ENCODE measurements at regions not wholly inside any gene's neighbourhood (a gene's known extent, or its start where the extent isn't known, plus 50 kb on each side); places are given as distances from the start of the nearest gene placed in this dataset.

DNA sequence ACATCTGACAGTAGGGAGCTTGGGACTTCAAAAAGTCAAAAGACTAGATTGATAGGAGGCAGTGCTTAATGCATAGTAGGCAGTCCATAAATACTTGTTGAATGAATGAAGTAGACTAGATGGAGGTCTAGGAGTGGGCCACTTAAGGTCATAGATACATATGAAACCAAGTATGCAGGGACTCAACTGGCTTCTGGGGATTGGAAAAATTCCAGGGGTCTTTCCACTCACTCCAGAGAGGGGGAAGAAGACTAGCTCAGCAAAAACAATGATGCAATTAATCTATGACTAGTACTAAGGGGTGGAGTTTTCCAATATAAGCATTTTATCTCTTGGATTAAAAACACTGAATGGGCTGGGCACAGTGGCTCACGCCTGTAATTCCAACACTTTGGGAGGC lies 298.3 kb upstream of the XYLT1 start:
- DNase-seq = no peak
- WGBS, 5 donors = 83 to 96% (median 89%) methylated on average over 1 of the region's 1 CpG
- TF ChIP-seq, protein P1, sequence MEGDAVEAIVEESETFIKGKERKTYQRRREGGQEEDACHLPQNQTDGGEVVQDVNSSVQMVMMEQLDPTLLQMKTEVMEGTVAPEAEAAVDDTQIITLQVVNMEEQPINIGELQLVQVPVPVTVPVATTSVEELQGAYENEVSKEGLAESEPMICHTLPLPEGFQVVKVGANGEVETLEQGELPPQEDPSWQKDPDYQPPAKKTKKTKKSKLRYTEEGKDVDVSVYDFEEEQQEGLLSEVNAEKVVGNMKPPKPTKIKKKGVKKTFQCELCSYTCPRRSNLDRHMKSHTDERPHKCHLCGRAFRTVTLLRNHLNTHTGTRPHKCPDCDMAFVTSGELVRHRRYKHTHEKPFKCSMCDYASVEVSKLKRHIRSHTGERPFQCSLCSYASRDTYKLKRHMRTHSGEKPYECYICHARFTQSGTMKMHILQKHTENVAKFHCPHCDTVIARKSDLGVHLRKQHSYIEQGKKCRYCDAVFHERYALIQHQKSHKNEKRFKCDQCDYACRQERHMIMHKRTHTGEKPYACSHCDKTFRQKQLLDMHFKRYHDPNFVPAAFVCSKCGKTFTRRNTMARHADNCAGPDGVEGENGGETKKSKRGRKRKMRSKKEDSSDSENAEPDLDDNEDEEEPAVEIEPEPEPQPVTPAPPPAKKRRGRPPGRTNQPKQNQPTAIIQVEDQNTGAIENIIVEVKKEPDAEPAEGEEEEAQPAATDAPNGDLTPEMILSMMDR (IDR thresholded peaks at IDR 0.05 in 8 of 11, conservative IDR thresholded peaks at IDR 0.05 in 3 of 11) = no peak
- no peak for TF ChIP-seq POLR2AphosphoS5 (IDR thresholded peaks at IDR 0.05)
- TF ChIP-seq POLR2A (IDR thresholded peaks at IDR 0.05) = no peak
- H3K27me3 ChIP-seq (replicated peaks in 1 of 7) = peaks cover 0 to 3% (median 0%) of the 10 kb centered on the region in 7 donors
- intact Hi-C loops (cut with DNase I; ENCODE audit: low total_unique reads) = no loop called here
- H3K4me3 ChIP-seq = no peak overlapping the region
- peaks cover 0 to 11% (median 2%) of the 10 kb centered on the region in 8 donors for H3K9me3 ChIP-seq
- H3K4me1 ChIP-seq = no peaks in the 10 kb centered on the region
- H3K36me3 ChIP-seq = no peaks in the 10 kb centered on the region
- H3K27ac ChIP-seq = no peak overlapping the region

DNA sequence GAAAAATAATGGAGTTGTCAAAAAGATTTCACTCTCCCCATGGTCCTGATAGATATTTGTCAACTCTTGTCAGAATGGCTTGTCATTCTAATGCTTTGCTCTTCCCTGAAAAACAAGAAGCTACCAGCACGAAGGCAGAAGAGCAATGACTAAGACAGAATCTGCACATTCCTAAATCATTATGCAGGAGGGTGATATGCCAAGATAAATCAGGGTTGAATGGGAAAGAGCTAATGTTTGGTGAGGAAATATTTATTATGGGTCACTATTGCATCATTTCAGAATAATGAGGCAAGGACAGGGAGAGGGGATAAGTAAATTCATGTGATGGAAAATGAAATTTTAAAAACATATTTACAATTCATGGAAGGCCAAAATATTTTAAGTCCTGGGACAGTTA lies 297.5 kb upstream of the XYLT1 start:
- TF ChIP-seq, protein P1 (IDR thresholded peaks at IDR 0.05 in 8 of 11, conservative IDR thresholded peaks at IDR 0.05 in 3 of 11) = no peak
- TF ChIP-seq POLR2AphosphoS5 (IDR thresholded peaks at IDR 0.05) (no peak), POLR2A (IDR thresholded peaks at IDR 0.05) (no peak)
- no peak for DNase-seq
- Histone ChIP-seq H3K36me3 (no peaks in the 10 kb centered on the region), H3K27me3 (replicated peaks in 1 of 7) (peaks cover 0 to 3% (median 0%) of the 10 kb centered on the region in 7 donors), H3K4me3 (no peak overlapping the region), H3K4me1 (no peaks in the 10 kb centered on the region), H3K27ac (no peak overlapping the region), H3K9me3 (peaks cover 0 to 11% (median 2%) of the 10 kb centered on the region in 8 donors)
- WGBS, 5 donors = 35 to 52% (median 44%) methylated on average over 1 of the region's 1 CpG
- intact Hi-C loops (cut with DNase I; ENCODE audit: low total_unique reads) = no loop called here

DNA sequence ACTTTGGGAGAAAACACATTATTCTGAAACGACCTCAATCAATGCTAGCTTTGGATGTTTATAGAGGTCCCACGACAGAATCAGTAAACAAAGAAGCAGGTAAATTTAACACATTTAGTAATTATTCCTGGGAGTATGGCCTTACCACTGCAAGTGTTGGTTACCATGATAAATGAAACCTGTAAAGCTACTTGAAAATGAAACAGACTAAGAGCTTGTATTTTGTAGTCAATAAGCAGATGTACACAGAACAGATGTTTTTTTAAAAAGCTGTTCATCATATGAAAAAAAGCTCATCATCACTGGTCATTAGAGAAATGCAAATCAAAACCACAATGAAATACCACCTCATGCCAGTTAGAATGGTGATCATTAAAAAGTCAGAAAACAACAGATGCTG lies 295.3 kb upstream of the XYLT1 start:
- no peak overlapping the region for H3K4me3 ChIP-seq
- WGBS, 5 donors = 50 to 69% (median 61%) methylated on average over 2 of the region's 2 CpGs
- H3K27ac ChIP-seq = no peak overlapping the region
- no peak for DNase-seq
- intact Hi-C loops (cut with DNase I; ENCODE audit: low total_unique reads) = no loop called here
- no peaks in the 10 kb centered on the region for H3K4me1 ChIP-seq
- peaks cover 0 to 3% (median 0%) of the 10 kb centered on the region in 7 donors for H3K27me3 ChIP-seq (replicated peaks in 1 of 7)
- H3K9me3 ChIP-seq = peaks cover 0 to 10% (median 1%) of the 10 kb centered on the region in 8 donors
- TF ChIP-seq POLR2A (IDR thresholded peaks at IDR 0.05) = no peak
- TF ChIP-seq, protein P1 (IDR thresholded peaks at IDR 0.05 in 8 of 11, conservative IDR thresholded peaks at IDR 0.05 in 3 of 11) = no peak
- no peak for TF ChIP-seq POLR2AphosphoS5 (IDR thresholded peaks at IDR 0.05)
- H3K36me3 ChIP-seq = no peaks in the 10 kb centered on the region

DNA sequence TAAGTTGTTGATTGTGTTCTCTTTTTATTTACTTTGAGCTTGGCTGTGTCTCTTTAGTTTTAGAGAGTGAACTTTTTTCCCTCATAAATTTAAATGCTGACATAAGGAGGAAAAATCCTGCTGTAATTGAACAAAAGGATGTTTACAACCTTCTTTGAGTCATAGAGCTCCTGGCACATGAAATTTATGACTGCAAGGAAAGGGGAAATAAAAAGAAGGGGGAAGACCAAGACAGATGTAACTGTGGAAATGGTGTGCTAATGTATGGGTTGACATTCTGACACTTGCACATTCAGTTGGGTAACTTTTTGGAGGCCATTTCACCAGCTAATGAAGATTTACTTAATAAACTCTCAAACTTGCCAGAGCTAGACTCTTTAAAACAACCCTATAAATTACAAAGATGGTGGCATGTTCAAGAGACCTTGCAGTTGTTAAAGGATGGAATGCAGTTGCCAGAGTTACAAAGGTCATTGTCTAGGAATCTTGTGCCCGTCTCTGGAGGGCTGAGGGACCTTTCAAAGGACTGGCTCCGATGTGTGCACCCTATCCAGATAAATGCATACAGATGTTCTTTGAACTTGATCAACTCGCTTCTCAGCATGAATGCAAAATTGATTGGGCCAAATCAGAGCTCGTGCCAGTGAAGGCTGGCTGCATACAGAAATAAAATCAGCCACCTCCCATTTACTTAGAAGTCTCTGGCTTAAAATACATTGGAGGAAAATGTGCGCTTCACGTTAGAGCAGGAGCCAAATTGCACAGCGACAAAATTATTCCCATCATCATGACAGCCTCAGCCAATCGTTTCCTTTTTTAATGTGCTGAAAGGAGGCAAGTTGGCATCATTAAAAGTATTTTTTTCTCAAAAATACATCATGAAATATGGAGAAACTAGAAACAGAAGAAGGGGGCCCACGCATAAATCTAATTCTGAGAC lies 289.0 kb upstream of the XYLT1 start:
- Histone ChIP-seq H3K27ac (no peak overlapping the region), H3K9me3 (peaks cover 0 to 5% (median 0%) of the 10 kb centered on the region in 8 donors), H3K4me3 (no peak overlapping the region), H3K36me3 (no peaks in the 10 kb centered on the region), H3K4me1 (no peaks in the 10 kb centered on the region), H3K27me3 (replicated peaks in 1 of 7) (no peaks in the 10 kb centered on the region)
- no peak for DNase-seq
- intact Hi-C loops (cut with DNase I; ENCODE audit: low total_unique reads) = no loop called here
- no peak for TF ChIP-seq POLR2A (IDR thresholded peaks at IDR 0.05)
- TF ChIP-seq POLR2AphosphoS5 (IDR thresholded peaks at IDR 0.05) = no peak
- TF ChIP-seq, protein P1 (IDR thresholded peaks at IDR 0.05 in 8 of 11, conservative IDR thresholded peaks at IDR 0.05 in 3 of 11) = no peak
- 78 to 84% (median 83%) methylated on average over 9 of the region's 9 CpGs for WGBS, 5 donors
